IPS-20b (cell line): ENCODE measurements at regions not wholly inside any gene's neighbourhood (a gene's known extent, or its start where the extent isn't known, plus 50 kb on each side); places are given as distances from the start of the nearest gene placed in this dataset.

Experiments used
- H3K27ac ChIP-seq: one replicate; pipeline ENCODE4 v1.5.1; 2013; ENCODE audit warnings: low read length
- H3K27me3 ChIP-seq: 2 replicates; pipeline ENCODE4 v1.6.1; 2013; ENCODE audit warnings: mild to moderate bottlenecking, low read length, inconsistent platforms; ENCODE audit not compliant: insufficient read depth
- H3K36me3 ChIP-seq: 2 replicates; pipeline ENCODE4 v1.6.1; 2013; ENCODE audit warnings: low read depth, mild to moderate bottlenecking, inconsistent platforms, low read length, moderate library complexity; ENCODE audit not compliant: insufficient read depth
- H3K4me1 ChIP-seq: 2 replicates; pipeline ENCODE4 v1.6.1; 2013; ENCODE audit warnings: mild to moderate bottlenecking, control low read depth, inconsistent platforms, low read length, moderate library complexity; ENCODE audit not compliant: insufficient read depth
- H3K4me3 ChIP-seq: 2 replicates; pipeline ENCODE4 v1.5.1; 2013; ENCODE audit warnings: mild to moderate bottlenecking, low read length, inconsistent platforms
- H3K9ac ChIP-seq: 2 replicates; pipeline ENCODE4 v1.6.1; 2013; ENCODE audit warnings: low read depth, mild to moderate bottlenecking, inconsistent platforms, low read length, moderate library complexity
- H3K9me3 ChIP-seq: 2 replicates; pipeline ENCODE4 v1.6.1; 2013; ENCODE audit warnings: mild to moderate bottlenecking, low read depth, low read length, inconsistent platforms; ENCODE audit not compliant: insufficient read depth

- no peaks in the 10 kb centered on the region for H3K4me1 ChIP-seq
- H3K9ac ChIP-seq: no peak overlapping the region
- no peak overlapping the region for H3K4me3 ChIP-seq
- no peaks in the 10 kb centered on the region for H3K9me3 ChIP-seq
- H3K27me3 ChIP-seq: no peaks in the 10 kb centered on the region
- no peaks in the 10 kb centered on the region for H3K36me3 ChIP-seq
- H3K27ac ChIP-seq: no peak overlapping the region
Measured at GRCh38 chr13:58985845-58986244, 1177.9 kb downstream of the DIAPH3 start.

GRCh38 chr13:58989556-58989955 is 1174.2 kb downstream of the DIAPH3 start:
- Histone ChIP-seq H3K9me3 (no peaks in the 10 kb centered on the region), H3K9ac (no peak overlapping the region), H3K27me3 (no peaks in the 10 kb centered on the region), H3K36me3 (no peaks in the 10 kb centered on the region), H3K27ac (no peak overlapping the region), H3K4me3 (no peak overlapping the region), H3K4me1 (no peaks in the 10 kb centered on the region)

- H3K4me3 ChIP-seq: no peak overlapping the region
- H3K9ac ChIP-seq: no peak overlapping the region
- H3K4me1 ChIP-seq: no peaks in the 10 kb centered on the region
- no peaks in the 10 kb centered on the region for H3K9me3 ChIP-seq
- no peaks in the 10 kb centered on the region for H3K36me3 ChIP-seq
- no peaks in the 10 kb centered on the region for H3K27me3 ChIP-seq
- no peak overlapping the region for H3K27ac ChIP-seq
Measured at GRCh38 chr13:58991826-58992477, 1171.8 kb downstream of the DIAPH3 start.

GRCh38 chr13:58992478-58993042 is 1171.2 kb downstream of the DIAPH3 start:
- no peak overlapping the region for H3K4me3 ChIP-seq
- H3K27ac ChIP-seq: no peak overlapping the region
- H3K27me3 ChIP-seq: no peaks in the 10 kb centered on the region
- no peak overlapping the region for H3K9ac ChIP-seq
- no peaks in the 10 kb centered on the region for H3K4me1 ChIP-seq
- no peaks in the 10 kb centered on the region for H3K36me3 ChIP-seq
- H3K9me3 ChIP-seq: no peaks in the 10 kb centered on the region

GRCh38 chr13:58994077-58994476 is 1169.7 kb downstream of the DIAPH3 start:
- H3K27me3 ChIP-seq: no peaks in the 10 kb centered on the region
- no peak overlapping the region for H3K4me3 ChIP-seq
- no peak overlapping the region for H3K27ac ChIP-seq
- no peaks in the 10 kb centered on the region for H3K4me1 ChIP-seq
- no peaks in the 10 kb centered on the region for H3K9me3 ChIP-seq
- H3K36me3 ChIP-seq: no peaks in the 10 kb centered on the region
- H3K9ac ChIP-seq: no peak overlapping the region

- no peak overlapping the region for H3K9ac ChIP-seq
- no peaks in the 10 kb centered on the region for H3K36me3 ChIP-seq
- H3K27ac ChIP-seq: no peak overlapping the region
- H3K27me3 ChIP-seq: no peaks in the 10 kb centered on the region
- no peaks in the 10 kb centered on the region for H3K4me1 ChIP-seq
- H3K9me3 ChIP-seq: no peaks in the 10 kb centered on the region
- no peak overlapping the region for H3K4me3 ChIP-seq
Measured at GRCh38 chr13:58994777-58995176, 1169.0 kb downstream of the DIAPH3 start.

GRCh38 chr13:58998716-58999115 is 1165.0 kb downstream of the DIAPH3 start:
- H3K4me1 ChIP-seq: no peaks in the 10 kb centered on the region
- no peaks in the 10 kb centered on the region for H3K27me3 ChIP-seq
- no peak overlapping the region for H3K4me3 ChIP-seq
- H3K27ac ChIP-seq: no peak overlapping the region
- no peaks in the 10 kb centered on the region for H3K36me3 ChIP-seq
- no peak overlapping the region for H3K9ac ChIP-seq
- no peaks in the 10 kb centered on the region for H3K9me3 ChIP-seq

GRCh38 chr13:58999851-59000250 is 1163.9 kb downstream of the DIAPH3 start:
- no peak overlapping the region for H3K9ac ChIP-seq
- no peaks in the 10 kb centered on the region for H3K27me3 ChIP-seq
- H3K4me3 ChIP-seq: no peak overlapping the region
- H3K27ac ChIP-seq: no peak overlapping the region
- no peaks in the 10 kb centered on the region for H3K9me3 ChIP-seq
- no peaks in the 10 kb centered on the region for H3K36me3 ChIP-seq
- no peaks in the 10 kb centered on the region for H3K4me1 ChIP-seq

- Histone ChIP-seq H3K36me3 (no peaks in the 10 kb centered on the region), H3K9me3 (no peaks in the 10 kb centered on the region), H3K4me1 (no peaks in the 10 kb centered on the region), H3K4me3 (no peak overlapping the region), H3K27ac (no peak overlapping the region), H3K27me3 (no peaks in the 10 kb centered on the region), H3K9ac (no peak overlapping the region)
Measured at GRCh38 chr13:59000770-59001169, 1163.0 kb downstream of the DIAPH3 start.

- Histone ChIP-seq H3K36me3 (no peaks in the 10 kb centered on the region), H3K4me3 (no peak overlapping the region), H3K9me3 (no peaks in the 10 kb centered on the region), H3K9ac (no peak overlapping the region), H3K4me1 (no peaks in the 10 kb centered on the region), H3K27me3 (no peaks in the 10 kb centered on the region), H3K27ac (no peak overlapping the region)
Measured at GRCh38 chr13:59012731-59013130, 1151.0 kb downstream of the DIAPH3 start.

- Histone ChIP-seq H3K4me1 (peaks cover 9% of the 10 kb centered on the region; the same call in 1 of the 2 replicates), H3K9ac (no peak overlapping the region), H3K27ac (no peak overlapping the region), H3K27me3 (no peaks in the 10 kb centered on the region), H3K9me3 (no peaks in the 10 kb centered on the region), H3K4me3 (no peak overlapping the region), H3K36me3 (no peaks in the 10 kb centered on the region)
Measured at GRCh38 chr13:59016250-59016649, 1147.5 kb downstream of the DIAPH3 start.

GRCh38 chr13:59024434-59024833 is 1139.3 kb downstream of the DIAPH3 start:
- Histone ChIP-seq H3K9ac (no peak overlapping the region), H3K27me3 (no peaks in the 10 kb centered on the region), H3K36me3 (no peaks in the 10 kb centered on the region), H3K9me3 (no peaks in the 10 kb centered on the region), H3K4me3 (no peak overlapping the region), H3K27ac (no peak overlapping the region), H3K4me1 (no peaks in the 10 kb centered on the region)
